Omental fat pad (tissue), 3 donors: ENCODE measurements at regions not wholly inside any gene's neighbourhood (a gene's known extent, or its start where the extent isn't known, plus 50 kb on each side); places are given as distances from the start of the nearest gene placed in this dataset.

Experiments used
- ATAC-seq: fragments of 150-250 bp; one replicate; pipeline ENCODE4 v1.9.1; 2016; ENCODE audit warnings: mild to moderate bottlenecking, moderate library complexity; ENCODE audit not compliant: low FRiP score
- DNase-seq: peaks from one replicate; pipeline ENCODE4 v3.0.0-alpha.2; 2019; ENCODE audit warnings: low spot score
- TF ChIP-seq, protein P1 (sequence below), 3 donors: fragments of 450-650 bp; IDR thresholded peaks; one replicate each; pipeline ENCODE4 v1.5.1; 2016 to 2017; ENCODE audit warnings: antibody characterized with exemption in 3 of 3, mild to moderate bottlenecking in 3 of 3, moderate library complexity in 2 of 3

DNA sequence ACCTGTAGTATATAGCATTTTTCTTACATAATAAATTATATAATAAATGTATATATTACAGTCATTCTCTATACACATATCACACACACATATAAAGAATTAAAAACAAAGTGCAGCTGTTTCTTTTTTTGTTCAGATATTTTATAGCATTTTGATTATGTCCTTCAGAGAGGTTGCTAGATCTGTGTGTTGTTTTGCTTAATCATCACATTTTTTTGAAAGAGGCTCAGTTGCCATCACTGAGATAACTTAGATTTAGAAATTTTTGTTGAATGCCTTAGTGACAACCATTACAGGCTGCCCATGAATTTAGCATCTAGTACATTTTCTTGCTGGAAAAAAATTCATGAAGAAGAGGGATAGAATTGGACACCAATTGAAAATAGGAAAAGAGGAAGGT, 545.2 kb upstream of the PCDH9 start:
- DNase-seq (no peak), ATAC-seq (no peak)
- TF ChIP-seq, protein P1, sequence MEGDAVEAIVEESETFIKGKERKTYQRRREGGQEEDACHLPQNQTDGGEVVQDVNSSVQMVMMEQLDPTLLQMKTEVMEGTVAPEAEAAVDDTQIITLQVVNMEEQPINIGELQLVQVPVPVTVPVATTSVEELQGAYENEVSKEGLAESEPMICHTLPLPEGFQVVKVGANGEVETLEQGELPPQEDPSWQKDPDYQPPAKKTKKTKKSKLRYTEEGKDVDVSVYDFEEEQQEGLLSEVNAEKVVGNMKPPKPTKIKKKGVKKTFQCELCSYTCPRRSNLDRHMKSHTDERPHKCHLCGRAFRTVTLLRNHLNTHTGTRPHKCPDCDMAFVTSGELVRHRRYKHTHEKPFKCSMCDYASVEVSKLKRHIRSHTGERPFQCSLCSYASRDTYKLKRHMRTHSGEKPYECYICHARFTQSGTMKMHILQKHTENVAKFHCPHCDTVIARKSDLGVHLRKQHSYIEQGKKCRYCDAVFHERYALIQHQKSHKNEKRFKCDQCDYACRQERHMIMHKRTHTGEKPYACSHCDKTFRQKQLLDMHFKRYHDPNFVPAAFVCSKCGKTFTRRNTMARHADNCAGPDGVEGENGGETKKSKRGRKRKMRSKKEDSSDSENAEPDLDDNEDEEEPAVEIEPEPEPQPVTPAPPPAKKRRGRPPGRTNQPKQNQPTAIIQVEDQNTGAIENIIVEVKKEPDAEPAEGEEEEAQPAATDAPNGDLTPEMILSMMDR (IDR thresholded peaks at IDR 0.05): no peak

DNA sequence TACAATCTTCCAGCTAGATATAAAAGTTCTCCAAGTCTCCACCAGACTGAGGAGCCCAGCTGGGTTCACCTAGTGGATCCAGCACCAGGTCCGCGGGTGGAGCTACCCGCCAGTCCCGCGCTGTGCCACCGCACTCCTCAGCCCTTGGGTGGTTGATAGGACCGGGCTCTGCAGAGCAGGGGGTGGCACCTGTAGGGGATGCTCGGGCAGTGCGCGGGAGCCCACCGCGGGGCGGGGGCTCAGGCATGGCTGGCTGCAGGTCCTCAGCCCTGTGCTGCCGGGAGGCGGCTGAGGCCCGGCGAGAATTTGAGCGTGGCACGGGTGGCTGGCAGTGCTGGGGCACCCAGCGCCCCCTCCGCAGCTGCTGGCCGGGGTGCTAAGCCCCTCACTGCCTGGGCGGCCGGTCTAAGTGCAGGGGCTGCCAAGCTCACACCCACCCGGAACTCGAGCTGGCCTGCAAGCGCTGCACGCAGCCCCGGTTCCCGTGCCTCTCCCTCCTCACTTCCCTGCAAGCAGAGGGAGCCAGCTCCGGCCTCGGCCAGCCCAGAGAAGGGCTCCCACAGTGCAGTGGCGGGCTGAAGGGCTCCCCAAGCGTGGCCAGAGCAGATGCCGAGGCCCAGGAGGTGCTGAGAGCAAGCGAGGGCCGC, 542.8 kb upstream of the PCDH9 start:
- ATAC-seq (no peak), DNase-seq (no peak)
- TF ChIP-seq, protein P1 (IDR thresholded peaks at IDR 0.05): no peak

DNA sequence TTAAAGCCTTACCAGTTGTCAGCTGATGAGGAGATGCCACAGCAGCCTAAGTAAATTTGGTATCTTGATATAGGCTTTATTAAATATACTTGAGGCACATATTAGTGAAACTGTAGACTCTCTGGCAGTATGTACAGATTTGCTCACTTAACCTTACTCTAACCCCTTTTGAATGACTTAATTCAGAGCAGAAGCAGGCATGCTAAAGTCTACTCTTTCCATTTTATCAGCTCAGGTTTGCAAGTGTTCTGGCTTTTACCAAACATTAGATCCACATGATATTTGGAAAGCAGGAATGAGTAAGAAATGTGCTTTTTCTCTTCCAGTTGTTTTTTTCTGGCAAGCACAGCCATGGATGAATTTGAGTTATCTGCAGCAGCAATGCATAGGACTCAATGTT, 541.0 kb upstream of the PCDH9 start:
- ATAC-seq (no peak), DNase-seq (no peak)
- TF ChIP-seq, protein P1 (IDR thresholded peaks at IDR 0.05): no peak

DNA sequence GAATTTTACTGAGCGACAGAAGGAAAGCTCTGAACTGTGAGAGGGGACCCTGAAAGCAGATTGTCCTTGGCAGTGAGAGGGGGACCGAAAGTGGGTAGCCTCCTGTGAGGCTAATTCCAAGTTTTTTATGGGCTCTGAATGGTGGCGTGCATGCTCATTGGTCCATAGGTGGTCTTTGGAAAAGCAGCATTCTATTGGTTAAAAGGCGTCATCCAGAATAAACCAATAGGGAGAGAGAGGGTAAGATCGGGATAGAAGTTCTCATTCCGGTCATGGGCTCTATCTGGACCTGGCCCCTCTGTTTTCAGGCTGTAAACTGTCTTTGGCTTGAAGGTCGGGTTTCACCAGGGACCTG, 539.8 kb upstream of the PCDH9 start:
- TF ChIP-seq, protein P1 (IDR thresholded peaks at IDR 0.05): no peak
- no peak for ATAC-seq

DNA sequence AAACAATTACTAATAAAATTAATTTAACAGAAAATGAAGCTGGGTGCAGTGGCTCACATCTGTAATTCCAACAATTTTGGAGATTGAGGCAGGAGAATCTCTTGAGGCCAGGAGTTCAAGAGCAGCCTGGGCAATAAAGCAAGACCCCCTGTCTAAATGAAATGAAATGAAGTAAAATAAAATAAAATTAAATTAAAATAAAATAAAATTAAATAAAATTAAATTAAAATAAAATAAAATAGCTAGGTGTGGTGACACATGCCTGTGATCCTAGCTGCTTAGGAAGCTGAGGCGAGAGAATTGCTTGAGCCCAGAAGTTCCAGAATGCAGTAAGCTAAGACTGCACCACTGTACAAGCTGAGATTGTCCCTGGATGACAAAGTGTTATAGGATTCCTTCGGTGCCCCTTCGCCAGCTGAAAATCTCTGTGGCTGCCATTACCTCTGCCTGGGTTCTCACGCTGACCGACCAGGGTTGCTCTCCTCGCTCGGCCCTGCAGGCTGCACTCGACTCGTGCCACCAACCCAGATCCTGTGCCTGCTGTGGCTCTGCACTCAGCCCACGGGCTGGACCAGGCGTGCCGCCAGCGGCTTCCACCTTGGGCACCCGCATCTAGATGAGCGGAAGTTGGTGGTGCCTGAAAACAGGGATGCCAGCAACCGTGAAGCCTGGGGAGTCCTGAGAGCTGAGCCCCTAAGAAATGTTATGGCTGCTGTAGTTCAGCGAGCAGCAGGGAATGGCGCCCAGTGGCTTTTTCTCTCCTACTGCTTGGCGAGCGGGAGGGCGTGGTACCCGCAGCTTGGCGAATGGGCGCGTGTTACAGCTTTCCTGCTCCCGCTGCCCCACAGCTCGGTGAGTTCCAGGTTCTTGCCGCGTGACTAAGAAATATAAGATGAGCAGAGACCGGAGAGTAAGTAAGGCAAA, 539.2 kb upstream of the PCDH9 start:
- TF ChIP-seq, protein P1 (IDR thresholded peaks at IDR 0.05): no peak
- no peak for DNase-seq
- no peak for ATAC-seq

More for the DNA sequence above, 539.8 kb upstream of the PCDH9 start:
- DNase-seq: no peak

DNA sequence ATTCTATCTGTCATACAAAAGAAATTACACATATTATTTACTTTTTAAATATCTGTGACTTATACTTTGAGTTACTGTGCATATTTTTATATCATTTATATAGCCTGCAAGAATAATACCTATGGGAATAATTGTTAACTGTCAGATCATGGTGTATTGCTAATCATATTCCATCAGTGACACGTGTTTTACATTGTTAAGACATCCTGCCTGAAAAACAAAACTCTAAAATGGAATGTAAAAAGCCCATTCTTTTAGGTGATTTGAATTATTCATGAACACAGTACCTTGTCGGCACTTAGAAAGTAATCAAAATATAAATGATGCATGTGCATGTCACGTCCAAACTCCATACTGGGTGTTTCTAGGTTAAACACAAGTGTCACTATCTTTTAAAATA, 533.8 kb upstream of the PCDH9 start:
- DNase-seq: no peak
- TF ChIP-seq, protein P1 (IDR thresholded peaks at IDR 0.05): no peak
- ATAC-seq: no peak
